HG02759 (cell line): ENCODE measurements at regions not wholly inside any gene's neighbourhood (a gene's known extent, or its start where the extent isn't known, plus 50 kb on each side); places are given as distances from the start of the nearest gene placed in this dataset.
"Not testable (repeated sequence)": the region's sequence is repeated elsewhere in the genome, so short reads cannot be mapped to it uniquely, and the experiment has no call there.

Experiments
- ATAC-seq: cut with Tn5 transposase; IDR thresholded peaks from one replicate; pipeline ENCODE4 v1.9.1; 2021; ENCODE audit warnings: mild to moderate bottlenecking, moderate library complexity; ENCODE audit not compliant: unreplicated experiment

DNA sequence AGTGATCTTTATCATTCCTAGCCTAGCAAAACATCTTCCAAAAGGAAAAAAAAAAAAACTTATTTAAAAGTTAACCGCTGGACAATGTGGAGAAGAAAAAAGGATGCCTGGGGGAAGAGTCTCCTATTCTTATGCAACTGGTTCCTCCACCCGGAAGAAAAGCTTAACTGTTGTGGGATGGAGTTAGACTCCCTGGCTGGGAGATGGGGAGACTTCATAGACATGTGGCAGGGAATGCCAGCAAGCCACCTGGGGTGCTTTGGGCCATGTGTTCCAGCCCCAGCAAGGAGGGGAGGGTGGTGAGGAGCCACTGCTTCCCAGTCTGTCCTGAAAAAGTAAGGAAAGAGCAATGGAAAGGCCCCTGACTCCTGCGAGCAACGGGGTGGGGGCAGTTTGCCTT, 119.4 kb upstream of the SPIN4 start:
- no peak for ATAC-seq

GRCh38 chrX:63466690-63467089, 115.6 kb upstream of the SPIN4 start:
- no peak for ATAC-seq

DNA sequence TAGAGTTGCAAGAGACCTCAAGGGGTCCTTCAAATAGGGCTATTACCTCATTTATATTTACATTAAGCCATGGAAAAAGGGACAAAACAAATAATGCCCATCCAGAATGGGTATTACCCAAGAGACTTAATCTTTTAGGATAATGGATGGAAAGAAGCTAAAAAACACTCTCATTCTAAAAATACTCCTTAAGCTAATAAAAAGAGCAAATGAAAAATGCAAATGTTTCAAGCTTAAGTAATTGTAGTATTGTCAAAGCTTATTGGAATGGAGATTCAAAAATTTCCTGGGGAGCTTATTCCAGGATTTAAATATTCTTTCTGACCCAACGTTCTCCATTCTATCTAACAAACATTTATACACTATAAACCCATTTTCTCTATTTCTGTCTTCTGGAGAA, 107.8 kb upstream of the SPIN4 start:
- ATAC-seq, result no peak

GRCh38 chrX:63453571-63453970, 102.4 kb upstream of the SPIN4 start:
- no peak for ATAC-seq

GRCh38 chrX:63441717-63442116, 90.6 kb upstream of the SPIN4 start:
- ATAC-seq, result no peak

DNA sequence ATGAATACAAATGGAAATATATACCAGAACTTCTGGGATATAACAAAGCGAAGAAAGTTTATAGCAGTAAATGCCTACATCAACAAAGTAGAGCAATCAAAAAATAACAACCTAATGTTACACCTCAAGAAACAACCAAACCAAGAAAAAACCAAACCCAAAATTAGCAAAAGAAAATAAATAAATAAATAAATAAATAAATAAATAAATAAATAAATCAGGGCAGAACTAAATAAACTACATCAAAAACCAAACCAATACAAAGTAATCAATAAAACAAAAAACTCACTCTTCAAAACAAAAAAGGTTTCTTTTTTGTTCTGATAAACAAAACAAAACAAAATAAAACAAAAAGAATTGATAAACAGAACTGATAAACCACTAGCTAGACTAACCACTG, 88.4 kb upstream of the SPIN4 start:
- no peak for ATAC-seq

- no peak for ATAC-seq
Observed at GRCh38 chrX:63436865-63437264, 85.7 kb upstream of the SPIN4 start.

DNA sequence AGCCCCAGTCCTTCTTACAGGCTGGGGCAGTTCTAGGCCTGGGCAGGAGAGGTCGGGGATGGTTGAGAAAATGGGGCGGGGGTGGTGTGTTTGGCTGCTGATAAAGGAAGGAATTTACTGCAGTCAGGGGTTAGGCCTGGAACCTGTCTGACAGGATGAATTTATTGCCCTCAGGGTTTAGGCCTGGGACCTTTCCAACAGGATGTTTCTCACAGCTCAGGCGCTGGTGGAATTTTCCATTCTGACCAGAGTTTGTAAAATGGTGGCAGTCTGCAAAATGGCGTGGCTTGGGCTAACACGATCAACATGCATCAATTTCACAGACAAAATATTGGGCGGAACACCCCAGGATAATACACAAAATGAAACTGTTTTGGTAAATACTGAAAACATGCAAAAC, 83.5 kb upstream of the SPIN4 start:
- no peak for ATAC-seq

DNA sequence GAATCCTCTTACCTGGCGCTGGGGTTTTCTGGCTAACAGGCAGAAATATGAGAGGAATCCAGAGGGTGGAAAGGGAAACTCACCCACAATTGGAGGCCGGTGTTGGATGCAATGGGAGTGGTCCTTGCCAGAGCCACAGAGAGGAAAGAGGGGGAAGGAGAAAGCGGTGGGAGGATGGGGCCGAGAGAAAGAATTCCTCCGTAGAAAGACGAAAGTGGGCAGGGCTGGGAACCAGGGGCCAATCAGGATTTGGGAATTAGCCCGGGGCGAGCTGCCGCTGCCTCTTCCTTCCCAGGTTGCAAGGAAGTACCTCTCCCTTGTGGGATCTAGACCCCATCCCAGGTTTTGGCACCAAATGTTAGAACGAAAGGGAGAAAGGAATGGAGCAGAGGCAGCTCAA, 83.1 kb upstream of the SPIN4 start:
- no peak for ATAC-seq

GRCh38 chrX:63430026-63430425, 78.9 kb upstream of the SPIN4 start:
- no peak for ATAC-seq

GRCh38 chrX:63428348-63428747, 77.2 kb upstream of the SPIN4 start:
- no peak for ATAC-seq

DNA sequence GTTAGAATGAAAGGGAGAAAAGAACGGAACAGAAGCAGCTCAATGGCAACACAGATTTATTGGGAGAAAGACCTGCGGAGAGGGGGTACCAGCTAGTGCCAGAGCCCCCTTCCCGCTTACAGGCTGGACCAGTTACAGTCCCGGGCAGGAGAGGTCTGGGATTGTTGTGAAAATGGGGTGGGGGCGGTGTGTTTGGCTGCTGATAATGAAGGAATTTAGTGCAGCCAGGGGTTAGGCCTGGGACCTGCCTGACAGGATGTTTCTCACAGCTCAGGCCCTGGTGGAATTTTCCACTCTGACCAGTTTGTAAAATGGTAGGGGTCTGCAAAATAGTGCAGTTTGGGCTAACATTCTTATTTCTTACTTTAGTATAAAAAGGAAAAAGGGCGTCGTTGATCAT, 75.4 kb upstream of the SPIN4 start:
- ATAC-seq, result no peak

GRCh38 chrX:63424063-63424462, 72.9 kb upstream of the SPIN4 start:
- no peak for ATAC-seq

DNA sequence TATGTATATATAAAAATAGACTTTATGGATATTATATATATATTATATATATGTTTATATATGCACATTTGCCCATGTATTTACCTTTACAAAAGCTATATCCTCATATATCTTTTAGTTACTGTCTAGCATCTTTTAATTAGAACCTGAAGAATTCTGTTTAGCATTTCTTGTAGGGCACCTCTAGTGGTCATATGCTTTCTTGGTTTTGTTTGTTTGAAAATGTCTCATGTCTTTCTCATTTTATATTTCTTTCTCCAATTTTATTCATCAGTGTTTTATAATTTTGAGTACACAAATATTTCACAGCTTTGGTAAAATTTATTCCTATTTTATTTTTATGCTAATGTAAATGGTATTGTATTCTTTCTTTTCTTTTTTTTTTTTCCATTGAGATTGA, 70.3 kb upstream of the SPIN4 start:
- ATAC-seq, result no peak

DNA sequence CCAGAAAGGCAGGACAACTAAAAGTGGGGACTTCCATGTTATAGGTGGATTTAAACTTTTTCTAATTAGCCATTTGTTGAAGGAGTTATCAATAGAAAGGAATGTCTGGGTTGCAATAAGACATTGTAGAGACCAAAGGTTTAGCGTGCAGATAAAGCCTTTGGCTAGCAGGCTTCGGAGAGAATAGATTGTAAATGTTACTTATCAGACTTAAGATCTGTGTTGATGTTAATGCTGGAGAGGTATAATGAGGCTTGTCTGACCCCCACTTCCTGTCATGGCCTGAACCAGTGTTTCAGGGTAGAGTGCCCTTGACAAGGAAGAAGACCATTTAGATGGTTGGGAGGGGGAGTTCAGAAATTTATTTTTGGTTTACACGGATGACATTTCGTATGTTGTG, 67.1 kb upstream of the SPIN4 start:
- no peak for ATAC-seq

GRCh38 chrX:63417649-63418048, 66.5 kb upstream of the SPIN4 start:
- no peak for ATAC-seq

DNA sequence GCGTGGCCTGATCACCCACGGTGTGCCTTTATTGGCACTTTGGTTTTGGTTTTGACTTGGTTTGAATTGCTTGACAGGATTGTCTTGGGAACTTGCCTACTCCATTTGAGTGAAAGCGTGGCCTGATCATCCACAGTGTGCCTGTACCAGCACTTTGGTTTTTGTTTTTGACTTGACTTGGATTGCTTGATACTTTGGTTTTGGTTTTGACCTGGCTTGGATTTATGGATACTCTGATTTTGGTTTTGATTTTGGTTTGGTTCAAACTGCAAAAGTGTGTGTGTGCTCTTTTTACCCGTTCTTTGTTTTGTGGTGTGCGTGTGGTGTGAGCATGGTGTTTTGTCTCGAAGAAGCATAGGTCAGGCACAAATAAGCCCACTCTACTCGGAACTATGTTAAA, 58.8 kb upstream of the SPIN4 start:
- not testable (repeated sequence) for ATAC-seq

DNA sequence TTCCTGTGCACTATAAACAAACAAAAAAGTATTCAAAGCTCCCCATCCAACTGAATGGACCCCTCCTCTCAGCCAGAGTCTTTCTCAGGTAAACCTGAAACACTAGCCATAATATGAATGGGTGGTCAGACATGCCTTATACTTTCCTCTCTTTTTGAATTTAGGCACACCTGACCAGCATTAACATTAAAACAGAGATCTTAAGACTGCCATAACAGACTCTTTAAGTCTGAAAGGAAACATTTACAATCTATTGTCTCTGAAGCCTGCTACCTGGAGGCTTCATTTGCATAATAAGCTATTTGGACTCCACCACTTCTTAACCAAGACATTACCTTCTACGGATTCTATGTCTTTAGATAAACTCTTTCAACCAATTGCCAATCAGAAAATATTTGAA, 56.9 kb upstream of the SPIN4 start:
- no peak for ATAC-seq

DNA sequence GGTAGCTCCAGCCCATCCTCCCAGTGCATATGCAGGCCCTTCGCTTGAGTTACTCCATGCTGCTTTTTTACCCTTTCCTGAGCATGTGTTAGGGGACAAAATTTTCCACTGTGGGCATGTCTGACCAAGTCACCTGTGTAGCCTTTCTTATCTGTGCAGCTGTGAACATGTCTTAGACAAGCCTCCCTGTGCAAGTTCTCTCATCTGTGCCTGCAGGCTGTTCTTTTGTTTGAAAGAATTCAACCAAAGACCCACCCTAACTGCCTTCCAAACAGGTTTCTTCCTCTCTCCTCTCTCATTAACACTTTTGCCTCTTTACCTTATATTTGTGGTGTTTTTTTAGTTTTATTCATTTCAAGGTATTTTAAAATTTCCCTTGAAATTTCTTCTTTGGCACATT, 53.2 kb upstream of the SPIN4 start:
- ATAC-seq, result no peak

GRCh38 chrX:63402106-63402505, 51.0 kb upstream of the SPIN4 start:
- no peak for ATAC-seq
